ENCODE measurements at regions not wholly inside any gene's neighbourhood (a gene's known extent, or its start where the extent isn't known, plus 50 kb on each side); places are given as distances from the start of the nearest gene placed in this dataset.
A peak's percentile ranks its signal among the peaks of the same experiment; 100 is the strongest.
"Not testable (repeated sequence)": the region's sequence is repeated elsewhere in the genome, so short reads cannot be mapped to it uniquely, and the experiment has no call there.

DNA sequence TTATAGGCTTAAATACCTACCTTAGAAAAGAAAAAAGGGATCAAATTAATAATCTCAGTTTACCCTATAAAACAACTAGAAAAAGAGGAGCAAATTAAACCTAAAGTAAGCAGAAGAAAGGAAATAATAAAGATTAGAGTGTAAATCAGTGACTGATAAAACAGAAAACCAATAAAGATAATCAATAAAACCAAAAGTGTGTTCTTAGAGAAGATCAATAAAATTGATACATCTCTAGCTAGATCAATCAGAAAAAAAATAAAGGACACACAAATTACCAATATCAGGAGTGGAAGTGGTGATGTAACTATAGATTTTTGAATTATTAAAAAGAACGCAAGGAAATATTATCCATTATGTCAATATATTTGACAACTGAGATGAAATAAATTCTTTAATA is 69.2 kb upstream of the NAMPT start:
- Histone ChIP-seq H3K27me3 (ENCODE audit: control insufficient read depth in 1 of 2, insufficient read depth in 2 of 2, low read length in 2 of 2) (no peaks in the 10 kb centered on the region), H3K9me3 (ENCODE audit: control insufficient read depth in 2 of 2, insufficient read depth in 1 of 2, low read depth in 1 of 2, low read length in 1 of 2) (peaks cover 0 to 4% of the 10 kb centered on the region in 2 donors), H3K4me3 (ENCODE audit: low read depth in 1 of 2, low read length in 2 of 2) (no peak overlapping the region), H3K4me1 (ENCODE audit: control insufficient read depth in 2 of 2, insufficient read depth in 2 of 2, low read length in 1 of 2) (no peaks in the 10 kb centered on the region), H3K27ac (ENCODE audit: low read depth in 2 of 2, low read length in 1 of 2) (no peak overlapping the region), H3K36me3 (ENCODE audit: control insufficient read depth in 2 of 2, insufficient read depth in 2 of 2, low read length in 1 of 2) (no peaks in the 10 kb centered on the region)
- WGBS, 2 donors, result 46 to 78% methylated on average over 1 of the region's 1 CpG

DNA sequence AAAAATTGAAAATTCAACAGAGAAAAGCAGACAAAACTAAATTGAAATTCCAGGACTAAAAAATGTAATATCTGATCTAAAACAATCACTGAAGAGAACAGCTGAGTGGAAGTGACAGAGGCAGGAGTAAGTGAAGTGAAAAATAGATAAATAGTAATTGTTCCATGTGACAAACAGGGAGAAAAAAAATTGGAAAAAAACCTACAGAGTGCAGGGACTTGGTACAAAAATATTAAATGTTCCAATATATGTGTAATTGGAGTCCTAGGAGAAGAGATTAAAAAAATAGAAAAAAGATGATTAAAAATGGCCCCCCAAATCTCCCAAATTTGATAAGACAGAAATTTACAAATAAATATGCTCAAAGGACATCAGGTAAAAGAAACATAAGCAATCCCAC is 63.4 kb upstream of the NAMPT start:
- H3K9me3 ChIP-seq (ENCODE audit: control insufficient read depth in 2 of 2, insufficient read depth in 1 of 2, low read depth in 1 of 2, low read length in 1 of 2), result peaks cover 0 to 5% of the 10 kb centered on the region in 2 donors
- no peaks in the 10 kb centered on the region for H3K27me3 ChIP-seq (ENCODE audit: control insufficient read depth in 1 of 2, insufficient read depth in 2 of 2, low read length in 2 of 2)
- no peaks in the 10 kb centered on the region for H3K36me3 ChIP-seq (ENCODE audit: control insufficient read depth in 2 of 2, insufficient read depth in 2 of 2, low read length in 1 of 2)
- H3K4me3 ChIP-seq (ENCODE audit: low read depth in 1 of 2, low read length in 2 of 2), result no peak overlapping the region
- no peak overlapping the region for H3K27ac ChIP-seq (ENCODE audit: low read depth in 2 of 2, low read length in 1 of 2)
- no peaks in the 10 kb centered on the region for H3K4me1 ChIP-seq (ENCODE audit: control insufficient read depth in 2 of 2, insufficient read depth in 2 of 2, low read length in 1 of 2)

DNA sequence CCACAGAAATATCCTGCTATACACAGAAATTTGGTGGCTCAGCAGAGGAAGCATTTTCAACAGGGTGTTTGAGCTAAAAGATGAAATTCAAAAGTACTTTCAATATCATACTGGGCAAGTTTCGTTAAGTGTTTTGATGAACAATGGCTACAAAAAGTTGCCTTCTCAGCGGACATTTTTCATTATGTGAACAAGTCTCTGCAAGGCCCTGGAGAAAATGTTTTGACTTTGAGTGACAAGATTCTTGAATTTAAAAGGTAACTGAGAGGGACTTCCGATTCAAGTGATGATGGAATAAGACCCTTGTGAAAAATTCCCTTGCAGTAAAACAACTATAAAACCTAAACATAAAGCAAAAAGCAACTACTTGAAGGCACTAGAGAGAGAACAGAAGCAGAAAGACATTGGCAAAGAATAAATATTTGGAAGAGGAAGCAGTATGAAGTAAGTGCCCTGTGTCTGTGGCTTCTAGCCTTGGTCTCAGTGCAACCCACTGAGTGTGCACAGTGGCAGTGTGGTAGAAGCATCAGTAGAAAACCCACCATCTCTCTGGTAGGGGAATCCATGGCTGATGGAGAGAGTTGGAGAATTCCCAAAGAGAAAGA is 62.5 kb upstream of the NAMPT start:
- no peaks in the 10 kb centered on the region for H3K4me1 ChIP-seq (ENCODE audit: control insufficient read depth in 2 of 2, insufficient read depth in 2 of 2, low read length in 1 of 2)
- no peak overlapping the region for H3K4me3 ChIP-seq (ENCODE audit: low read depth in 1 of 2, low read length in 2 of 2)

DNA sequence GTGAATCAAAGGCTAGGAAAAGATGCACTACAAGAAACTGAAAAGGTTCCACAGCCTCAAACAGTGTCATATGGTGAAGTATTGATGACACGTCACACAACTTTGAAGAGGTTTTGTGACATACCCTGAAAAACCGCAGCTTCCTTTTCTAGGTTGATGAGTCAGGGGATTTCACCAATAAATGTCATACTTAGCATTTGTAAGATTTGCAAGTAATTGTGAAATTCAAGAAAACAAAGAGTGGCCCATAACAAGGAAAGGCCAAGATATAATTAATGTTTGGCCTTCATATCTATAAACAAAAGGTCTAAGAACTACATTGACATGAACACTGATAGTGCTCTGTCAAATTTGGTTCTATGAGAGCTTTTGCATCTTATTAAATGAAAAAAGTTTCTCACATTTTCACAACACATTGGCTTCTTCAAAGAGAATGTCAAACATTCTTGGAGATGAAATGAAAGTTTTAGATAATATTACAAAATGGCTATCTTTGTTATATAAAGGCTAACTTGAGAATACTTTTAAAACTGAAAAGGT is 62.0 kb upstream of the NAMPT start:
- peaks cover 0 to 7% of the 10 kb centered on the region in 2 donors for H3K9me3 ChIP-seq (ENCODE audit: control insufficient read depth in 2 of 2, insufficient read depth in 1 of 2, low read depth in 1 of 2, low read length in 1 of 2)
- H3K4me3 ChIP-seq (ENCODE audit: low read depth in 1 of 2, low read length in 2 of 2), result no peak overlapping the region
- WGBS, 2 donors, result 58 to 66% methylated on average over 2 of the region's 2 CpGs
- H3K4me1 ChIP-seq (ENCODE audit: control insufficient read depth in 2 of 2, insufficient read depth in 2 of 2, low read length in 1 of 2), result no peaks in the 10 kb centered on the region
- no peak overlapping the region for H3K27ac ChIP-seq (ENCODE audit: low read depth in 2 of 2, low read length in 1 of 2)
- H3K36me3 ChIP-seq (ENCODE audit: control insufficient read depth in 2 of 2, insufficient read depth in 2 of 2, low read length in 1 of 2), result no peaks in the 10 kb centered on the region
- no peaks in the 10 kb centered on the region for H3K27me3 ChIP-seq (ENCODE audit: control insufficient read depth in 1 of 2, insufficient read depth in 2 of 2, low read length in 2 of 2)

More for the DNA sequence above, 62.5 kb upstream of the NAMPT start:
- Histone ChIP-seq H3K27ac (ENCODE audit: low read depth in 2 of 2, low read length in 1 of 2) (no peak overlapping the region), H3K27me3 (ENCODE audit: control insufficient read depth in 1 of 2, insufficient read depth in 2 of 2, low read length in 2 of 2) (no peaks in the 10 kb centered on the region), H3K36me3 (ENCODE audit: control insufficient read depth in 2 of 2, insufficient read depth in 2 of 2, low read length in 1 of 2) (no peaks in the 10 kb centered on the region), H3K9me3 (ENCODE audit: control insufficient read depth in 2 of 2, insufficient read depth in 1 of 2, low read depth in 1 of 2, low read length in 1 of 2) (peaks cover 0 to 7% of the 10 kb centered on the region in 2 donors)
- 74 to 87% methylated on average over 3 of the region's 3 CpGs for WGBS, 2 donors

DNA sequence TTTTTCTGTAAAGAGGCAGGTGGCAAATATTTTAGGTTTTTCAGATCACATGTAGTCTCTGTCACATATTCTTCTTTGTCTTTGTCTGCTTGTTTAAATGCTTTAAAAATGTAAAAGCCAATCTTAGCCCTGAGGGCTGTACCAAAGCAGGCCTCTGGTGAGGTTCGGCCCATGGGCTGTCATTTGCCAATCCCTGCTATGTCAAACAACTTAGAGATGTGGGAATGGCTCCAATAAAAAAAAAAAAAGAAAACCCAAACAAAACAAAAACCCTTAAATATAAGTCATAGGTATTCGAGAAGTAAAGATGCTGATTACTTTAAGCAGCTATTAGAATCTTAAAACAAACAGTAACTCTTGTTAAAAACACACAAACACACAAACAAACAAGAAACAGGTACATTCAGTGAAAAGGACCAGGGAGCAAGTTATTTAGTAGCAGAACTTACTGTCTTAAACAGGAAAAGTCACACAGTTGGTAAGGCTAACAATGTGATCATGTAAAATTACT is 61.4 kb upstream of the NAMPT start:
- no peaks in the 10 kb centered on the region for H3K4me1 ChIP-seq (ENCODE audit: control insufficient read depth in 2 of 2, insufficient read depth in 2 of 2, low read length in 1 of 2)
- peak overlapping the region in 1 of 2 donors; percentile 31 for H3K27ac ChIP-seq (ENCODE audit: low read depth in 2 of 2, low read length in 1 of 2)
- WGBS, 2 donors, result 54 to 72% methylated on average over 2 of the region's 2 CpGs
- peaks cover 0 to 9% of the 10 kb centered on the region in 2 donors for H3K9me3 ChIP-seq (ENCODE audit: control insufficient read depth in 2 of 2, insufficient read depth in 1 of 2, low read depth in 1 of 2, low read length in 1 of 2)
- H3K36me3 ChIP-seq (ENCODE audit: control insufficient read depth in 2 of 2, insufficient read depth in 2 of 2, low read length in 1 of 2), result no peaks in the 10 kb centered on the region
- H3K27me3 ChIP-seq (ENCODE audit: control insufficient read depth in 1 of 2, insufficient read depth in 2 of 2, low read length in 2 of 2), result no peaks in the 10 kb centered on the region
- H3K4me3 ChIP-seq (ENCODE audit: low read depth in 1 of 2, low read length in 2 of 2), result no peak overlapping the region

DNA sequence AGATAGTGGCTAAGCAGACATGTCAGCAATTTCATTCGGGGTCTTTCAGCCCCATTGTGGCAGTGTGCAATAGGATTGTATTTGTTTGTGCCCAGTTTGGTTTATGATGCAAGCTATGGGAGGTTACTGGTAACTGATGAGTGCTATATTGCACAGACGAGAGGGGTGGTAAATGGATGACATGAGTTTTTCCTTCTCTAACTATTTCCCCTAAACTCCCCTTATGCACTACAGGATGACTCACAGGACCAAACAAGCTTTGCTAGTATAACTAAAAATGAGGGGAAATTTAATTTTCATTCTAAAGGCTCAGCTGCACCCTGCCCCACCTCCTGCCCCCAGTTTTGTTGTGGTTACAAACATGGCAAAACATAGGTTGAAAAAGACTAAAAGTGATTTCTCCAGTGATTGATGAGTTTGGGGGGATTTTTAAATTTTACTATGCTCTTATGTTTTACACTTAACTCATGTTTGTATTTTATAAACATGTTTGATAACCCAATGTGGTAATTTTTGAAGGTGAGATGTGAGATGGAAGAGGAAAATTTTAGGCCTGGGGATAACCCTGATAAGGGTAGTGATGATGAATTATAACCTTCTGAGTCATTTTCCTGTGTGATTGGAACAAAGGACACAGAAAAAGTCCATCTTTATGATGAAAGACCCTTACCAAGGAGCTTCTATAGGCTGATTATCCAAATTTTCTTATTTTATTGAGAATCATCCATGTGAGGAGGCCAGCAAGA is 60.8 kb upstream of the NAMPT start:
- peaks cover 0 to 10% of the 10 kb centered on the region in 2 donors for H3K9me3 ChIP-seq (ENCODE audit: control insufficient read depth in 2 of 2, insufficient read depth in 1 of 2, low read depth in 1 of 2, low read length in 1 of 2)
- WGBS, 2 donors, result 67 to 81% methylated on average over 2 of the region's 2 CpGs
- H3K4me1 ChIP-seq (ENCODE audit: control insufficient read depth in 2 of 2, insufficient read depth in 2 of 2, low read length in 1 of 2), result no peaks in the 10 kb centered on the region
- no peak overlapping the region for H3K27ac ChIP-seq (ENCODE audit: low read depth in 2 of 2, low read length in 1 of 2)
- H3K36me3 ChIP-seq (ENCODE audit: control insufficient read depth in 2 of 2, insufficient read depth in 2 of 2, low read length in 1 of 2), result no peaks in the 10 kb centered on the region
- H3K4me3 ChIP-seq (ENCODE audit: low read depth in 1 of 2, low read length in 2 of 2), result no peak overlapping the region
- no peaks in the 10 kb centered on the region for H3K27me3 ChIP-seq (ENCODE audit: control insufficient read depth in 1 of 2, insufficient read depth in 2 of 2, low read length in 2 of 2)

DNA sequence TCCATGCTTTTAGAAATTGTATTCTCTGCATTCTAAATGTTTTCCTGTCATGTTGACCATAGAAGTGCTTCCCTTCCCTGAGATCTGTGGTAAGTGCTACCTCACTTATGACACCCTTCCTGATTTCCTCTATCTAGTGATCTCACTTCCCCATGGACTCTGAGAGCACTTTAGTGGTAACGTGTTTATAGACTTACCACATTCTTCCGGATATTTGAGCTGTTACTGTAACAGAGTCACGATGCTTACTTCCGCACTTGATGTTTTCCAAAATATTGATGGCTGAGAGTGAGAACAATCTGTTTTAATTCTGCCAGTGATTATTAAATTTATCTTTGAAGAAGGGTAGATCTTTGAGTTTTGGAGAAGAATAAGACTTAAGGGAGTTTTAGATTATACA is 60.1 kb upstream of the NAMPT start:
- WGBS, 2 donors, result 91 to 92% methylated on average over 4 of the region's 4 CpGs
- no peaks in the 10 kb centered on the region for H3K27me3 ChIP-seq (ENCODE audit: control insufficient read depth in 1 of 2, insufficient read depth in 2 of 2, low read length in 2 of 2)
- H3K9me3 ChIP-seq (ENCODE audit: control insufficient read depth in 2 of 2, insufficient read depth in 1 of 2, low read depth in 1 of 2, low read length in 1 of 2), result peaks cover 0 to 10% of the 10 kb centered on the region in 2 donors
- no peak overlapping the region for H3K27ac ChIP-seq (ENCODE audit: low read depth in 2 of 2, low read length in 1 of 2)
- no peaks in the 10 kb centered on the region for H3K36me3 ChIP-seq (ENCODE audit: control insufficient read depth in 2 of 2, insufficient read depth in 2 of 2, low read length in 1 of 2)
- H3K4me3 ChIP-seq (ENCODE audit: low read depth in 1 of 2, low read length in 2 of 2), result no peak overlapping the region
- no peaks in the 10 kb centered on the region for H3K4me1 ChIP-seq (ENCODE audit: control insufficient read depth in 2 of 2, insufficient read depth in 2 of 2, low read length in 1 of 2)

DNA sequence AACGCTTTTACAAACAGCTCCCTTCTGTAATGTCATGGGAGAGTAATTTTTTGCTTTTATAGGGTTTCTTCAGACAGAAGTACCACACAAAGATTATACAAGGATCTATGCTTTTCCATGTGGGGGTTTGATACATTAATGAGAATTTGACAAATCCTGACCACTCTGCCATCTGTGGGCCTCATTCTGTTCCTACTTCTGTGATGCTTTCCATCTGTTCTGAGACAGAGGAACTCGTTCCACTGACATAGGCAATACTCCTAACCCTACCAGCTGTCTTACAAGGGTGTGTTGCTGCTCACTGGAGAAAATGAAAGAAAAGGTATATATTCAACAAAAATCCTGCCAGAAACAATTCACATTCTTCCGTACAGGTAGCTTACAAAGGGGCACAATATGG is 59.4 kb upstream of the NAMPT start:
- Histone ChIP-seq H3K4me3 (ENCODE audit: low read depth in 1 of 2, low read length in 2 of 2) (no peak overlapping the region), H3K36me3 (ENCODE audit: control insufficient read depth in 2 of 2, insufficient read depth in 2 of 2, low read length in 1 of 2) (no peaks in the 10 kb centered on the region), H3K9me3 (ENCODE audit: control insufficient read depth in 2 of 2, insufficient read depth in 1 of 2, low read depth in 1 of 2, low read length in 1 of 2) (peaks cover 0 to 6% of the 10 kb centered on the region in 2 donors), H3K27me3 (ENCODE audit: control insufficient read depth in 1 of 2, insufficient read depth in 2 of 2, low read length in 2 of 2) (no peaks in the 10 kb centered on the region), H3K27ac (ENCODE audit: low read depth in 2 of 2, low read length in 1 of 2) (no peak overlapping the region), H3K4me1 (ENCODE audit: control insufficient read depth in 2 of 2, insufficient read depth in 2 of 2, low read length in 1 of 2) (no peaks in the 10 kb centered on the region)
- WGBS, 2 donors, result 84% methylated on average over 3 of the region's 3 CpGs

DNA sequence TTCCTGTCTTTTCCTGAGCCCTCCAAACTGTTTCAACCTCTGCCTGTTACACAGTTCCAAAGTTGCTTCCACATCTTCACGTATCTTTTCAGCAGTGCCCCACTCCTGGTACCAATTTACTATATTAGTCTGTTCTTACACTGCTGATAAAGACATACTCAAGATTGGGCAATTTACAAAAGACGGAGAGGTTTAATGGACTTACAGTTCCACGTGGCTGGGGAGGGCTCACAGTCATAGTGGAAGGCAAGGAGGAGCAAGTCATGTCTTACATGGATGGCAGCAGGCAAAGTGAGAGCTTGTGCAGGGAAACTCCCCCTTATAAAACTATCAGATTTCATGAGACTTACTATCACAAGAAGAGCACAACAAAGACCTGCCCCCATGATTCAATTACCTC is 57.3 kb upstream of the NAMPT start:
- WGBS, 2 donors, result 79 to 82% methylated on average over 3 of the region's 3 CpGs
- H3K27ac ChIP-seq (ENCODE audit: low read depth in 2 of 2, low read length in 1 of 2); H3K27me3 ChIP-seq (ENCODE audit: control insufficient read depth in 1 of 2, insufficient read depth in 2 of 2, low read length in 2 of 2); H3K4me3 ChIP-seq (ENCODE audit: low read depth in 1 of 2, low read length in 2 of 2); H3K4me1 ChIP-seq (ENCODE audit: control insufficient read depth in 2 of 2, insufficient read depth in 2 of 2, low read length in 1 of 2); H3K36me3 ChIP-seq (ENCODE audit: control insufficient read depth in 2 of 2, insufficient read depth in 2 of 2, low read length in 1 of 2); H3K9me3 ChIP-seq (ENCODE audit: control insufficient read depth in 2 of 2, insufficient read depth in 1 of 2, low read depth in 1 of 2, low read length in 1 of 2): not testable (repeated sequence)

DNA sequence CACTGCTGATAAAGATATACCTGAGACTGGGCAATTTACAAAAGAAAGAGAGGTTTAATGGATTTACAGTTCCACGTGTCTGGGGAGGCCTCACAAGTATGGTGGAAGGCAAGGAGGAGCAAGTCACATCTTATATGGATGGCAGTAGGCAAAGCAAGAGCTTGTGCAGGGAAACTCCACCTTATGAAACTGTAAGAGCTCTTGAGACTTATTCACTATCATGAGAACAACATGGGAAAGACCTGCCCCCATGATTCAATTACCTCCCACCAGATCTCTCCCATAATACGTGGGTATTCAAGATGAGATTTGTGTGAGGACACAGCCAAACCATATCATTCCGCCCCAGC is 55.4 kb upstream of the NAMPT start:
- not testable (repeated sequence) for H3K9me3 ChIP-seq (ENCODE audit: control insufficient read depth in 2 of 2, insufficient read depth in 1 of 2, low read depth in 1 of 2, low read length in 1 of 2); H3K4me1 ChIP-seq (ENCODE audit: control insufficient read depth in 2 of 2, insufficient read depth in 2 of 2, low read length in 1 of 2); H3K27ac ChIP-seq (ENCODE audit: low read depth in 2 of 2, low read length in 1 of 2); H3K27me3 ChIP-seq (ENCODE audit: control insufficient read depth in 1 of 2, insufficient read depth in 2 of 2, low read length in 2 of 2); H3K4me3 ChIP-seq (ENCODE audit: low read depth in 1 of 2, low read length in 2 of 2); H3K36me3 ChIP-seq (ENCODE audit: control insufficient read depth in 2 of 2, insufficient read depth in 2 of 2, low read length in 1 of 2)
- WGBS, 2 donors, result 70 to 75% methylated on average over 3 of the region's 3 CpGs

All from esophagus (tissue), 2 donors.